Kidney epithelial cell (primary cell): ENCODE measurements at regions not wholly inside any gene's neighbourhood (a gene's known extent, or its start where the extent isn't known, plus 50 kb on each side); places are given as distances from the start of the nearest gene placed in this dataset.

Source experiments
- DNase-seq: peaks from one replicate; pipeline ENCODE4 v3.0.0-alpha.2; 2010; ENCODE audit warnings: low read depth
- H3K27me3 ChIP-seq: 2 replicates; pipeline ENCODE4 v1.6.0; 2011; ENCODE audit warnings: low read length; ENCODE audit not compliant: control insufficient read depth, insufficient read depth
- H3K36me3 ChIP-seq: 2 replicates; pipeline ENCODE4 v1.5.1; 2011; ENCODE audit warnings: low read length; ENCODE audit not compliant: control insufficient read depth, insufficient read depth
- H3K4me3 ChIP-seq: 2 replicates; pipeline ENCODE4 v1.5.1; 2011; ENCODE audit warnings: low read depth, mild to moderate bottlenecking, control low read depth, low read length
- CTCF ChIP-seq: IDR thresholded peaks from 2 replicates; pipeline ENCODE4 v1.5.1; 2011; ENCODE audit warnings: mild to moderate bottlenecking, moderate library complexity, low read length, control low read depth, inconsistent platforms; ENCODE audit not compliant: insufficient read depth, poor library complexity, severe bottlenecking

- no peaks in the 10 kb centered on the region for H3K27me3 ChIP-seq
- H3K36me3 ChIP-seq: no peaks in the 10 kb centered on the region
- DNase-seq: no peak
- H3K4me3 ChIP-seq: no peak overlapping the region
- no peak for TF ChIP-seq CTCF
Measured at GRCh38 chr10:2097937-2098336, 360.6 kb upstream of the ADARB2 start.

GRCh38 chr10:2094171-2094570, 356.8 kb upstream of the ADARB2 start:
- H3K36me3 ChIP-seq: no peaks in the 10 kb centered on the region
- TF ChIP-seq CTCF: no peak
- no peaks in the 10 kb centered on the region for H3K27me3 ChIP-seq
- DNase-seq: no peak
- no peak overlapping the region for H3K4me3 ChIP-seq

GRCh38 chr10:2083591-2083990, 346.3 kb upstream of the ADARB2 start:
- no peak for DNase-seq
- no peak for TF ChIP-seq CTCF
- Histone ChIP-seq H3K36me3 (no peaks in the 10 kb centered on the region), H3K27me3 (no peaks in the 10 kb centered on the region), H3K4me3 (no peak overlapping the region)

- H3K36me3 ChIP-seq: no peaks in the 10 kb centered on the region
- no peak for TF ChIP-seq CTCF
- no peak for DNase-seq
- H3K4me3 ChIP-seq: no peak overlapping the region
- no peaks in the 10 kb centered on the region for H3K27me3 ChIP-seq
Measured at GRCh38 chr10:2081501-2081900, 344.2 kb upstream of the ADARB2 start.

- TF ChIP-seq CTCF: no peak
- DNase-seq: peak; percentile 44
- no peaks in the 10 kb centered on the region for H3K27me3 ChIP-seq
- no peak overlapping the region for H3K4me3 ChIP-seq
- H3K36me3 ChIP-seq: no peaks in the 10 kb centered on the region
Measured at GRCh38 chr10:2079603-2080078, 342.3 kb upstream of the ADARB2 start.

GRCh38 chr10:2077231-2077630, 339.9 kb upstream of the ADARB2 start:
- H3K36me3 ChIP-seq: no peaks in the 10 kb centered on the region
- no peak for TF ChIP-seq CTCF
- H3K27me3 ChIP-seq: no peaks in the 10 kb centered on the region
- no peak for DNase-seq
- H3K4me3 ChIP-seq: no peak overlapping the region
